OCI-LY7 (cell line): ENCODE measurements at regions not wholly inside any gene's neighbourhood (a gene's known extent, or its start where the extent isn't known, plus 50 kb on each side); places are given as distances from the start of the nearest gene placed in this dataset.

Experiments
- CTCF ChIP-seq: fragments of 200-600 bp; sonication (generic); conservative IDR thresholded peaks from 2 replicates; pipeline ENCODE4 v1.5.1; 2014; ENCODE audit warnings: mild to moderate bottlenecking, antibody characterized with exemption, low read length, moderate library complexity, mixed read lengths
- EZH2phosphoT487 ChIP-seq: fragments of 200-600 bp; sonication (generic); IDR thresholded peaks from 2 replicates; pipeline ENCODE4 v1.6.1; 2018; ENCODE audit warnings: low read depth, borderline replicate concordance, mild to moderate bottlenecking, mixed run types, antibody characterized with exemption, low read length, moderate library complexity, mixed read lengths

GRCh38 chr21:28581976-28582375, 410.7 kb downstream of the LTN1 start:
- TF ChIP-seq CTCF = no peak
- TF ChIP-seq EZH2phosphoT487 = no peak
